Esophagus squamous epithelium (tissue), 5 donors: ENCODE measurements at regions not wholly inside any gene's neighbourhood (a gene's known extent, or its start where the extent isn't known, plus 50 kb on each side); places are given as distances from the start of the nearest gene placed in this dataset.

ENCODE experiments used
- DNase-seq: peaks from one replicate; lab custom pipeline; 2025; lab: John Stamatoyannopoulos, UW
- H3K27ac ChIP-seq, 4 donors: fragments of 200-600 bp; sonication (generic); one replicate each; pipeline ENCODE4 v1.5.1; 2016 to 2019; ENCODE audit warnings: mild to moderate bottlenecking in 1 of 4
- H3K27me3 ChIP-seq, 4 donors: fragments of 200-600 bp; sonication (generic); 1 replicate in 3 of 4; 2 replicates in 1 of 4; pipeline versions ENCODE4 v1.5.1 to v1.6.0; 2017 to 2021; ENCODE audit warnings: antibody characterized with exemption in 1 of 4
- H3K36me3 ChIP-seq, 3 donors: fragments of 200-600 bp; sonication (generic); one replicate each; pipeline ENCODE4 v1.5.1; 2016 to 2019
- H3K4me1 ChIP-seq, 3 donors: fragments of 200-600 bp; sonication (generic); one replicate each; pipeline ENCODE4 v1.5.1; 2017 to 2019
- H3K4me3 ChIP-seq, 4 donors: fragments of 200-600 bp; sonication (generic); 1 replicate in 3 of 4; 2 replicates in 1 of 4; pipeline ENCODE4 v1.5.1; 2016 to 2019; ENCODE audit warnings: mild to moderate bottlenecking in 2 of 4, moderate library complexity in 1 of 4
- H3K9me3 ChIP-seq, 3 donors: fragments of 200-600 bp; sonication (generic); one replicate each; pipeline ENCODE4 v1.5.1; 2016 to 2019
- POLR2A ChIP-seq, 4 donors: fragments of 450-650 bp; IDR thresholded peaks; one replicate each; pipeline ENCODE4 v1.6.1; 2017; ENCODE audit warnings: antibody characterized with exemption in 4 of 4, mild to moderate bottlenecking in 4 of 4, moderate library complexity in 3 of 4
- WGBS, 2 donors: methylation state at CpG; one replicate each; pipeline ENCODE4 v1.1.5; 2018; 5-methylcytosine and 5-hydroxymethylcytosine counted together
- intact Hi-C: fragments of 100-400 bp; cut with DNase I; formaldehyde crosslinking; loops from one replicate; pipeline ENCODE4 v1.15.0; 2022
- TF ChIP-seq, protein P1 (sequence below), 6 experiments: fragments of 450-650 bp in 4 of 6; fragments of 200-600 bp in 2 of 6; sonication (generic) in 2 of 6; IDR thresholded peaks; one replicate each; pipeline ENCODE4 v1.5.1; 2016 to 2019; ENCODE audit warnings: antibody characterized with exemption in 6 of 6, mild to moderate bottlenecking in 4 of 6, moderate library complexity in 4 of 6
- donor health status: DM: yes; HTN: yes; CAD: no.

DNA sequence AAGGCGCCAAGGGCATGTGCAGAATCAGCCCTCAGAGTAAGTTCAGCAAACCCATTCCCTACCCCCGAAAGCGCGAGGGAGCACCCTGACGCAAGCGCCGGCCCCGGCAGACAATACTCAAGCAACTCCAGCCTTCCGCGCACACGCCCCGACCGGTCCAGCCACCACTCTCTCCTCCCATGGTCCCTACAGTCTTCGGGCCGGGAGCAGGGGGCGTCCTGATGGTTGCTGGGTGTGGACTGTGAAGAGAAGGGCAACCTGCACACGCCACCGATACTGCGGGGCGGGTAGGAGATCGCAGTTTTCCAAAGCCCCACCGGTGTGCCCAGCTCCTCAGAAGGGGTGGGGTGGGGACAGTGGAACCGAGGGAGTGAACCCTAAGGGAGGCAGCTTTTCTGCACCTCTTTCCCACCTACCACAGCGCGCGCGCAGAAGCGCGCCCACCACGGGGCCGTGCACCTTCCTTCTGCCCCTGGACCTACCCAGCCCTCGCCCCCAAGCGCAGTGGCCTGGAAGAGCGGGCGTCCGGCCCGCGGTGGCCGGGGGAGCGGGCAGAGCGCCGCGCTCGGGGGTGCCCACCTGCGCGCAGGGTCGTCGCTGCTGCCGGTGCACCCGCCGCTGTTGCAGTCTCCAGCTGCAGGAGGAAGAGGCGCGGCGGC lies 650.2 kb upstream of the DIPK2B start:
- WGBS, 2 donors = 16% methylated on average over 10 of the region's 54 CpGs; no CpG with 5 or more reads in 1 of the 2 donors
- no peak for DNase-seq

GRCh38 chrX:45850197-45850774 lies 649.6 kb upstream of the DIPK2B start:
- H3K36me3 ChIP-seq = peaks cover 0 to 2% (median 0%) of the 10 kb centered on the region in 3 donors
- DNase-seq = no peak
- H3K27ac ChIP-seq = peak overlapping the region; percentile 83 to 92 (median 88)
- no peak for TF ChIP-seq POLR2A (IDR thresholded peaks at IDR 0.05)
- TF ChIP-seq, protein P1, sequence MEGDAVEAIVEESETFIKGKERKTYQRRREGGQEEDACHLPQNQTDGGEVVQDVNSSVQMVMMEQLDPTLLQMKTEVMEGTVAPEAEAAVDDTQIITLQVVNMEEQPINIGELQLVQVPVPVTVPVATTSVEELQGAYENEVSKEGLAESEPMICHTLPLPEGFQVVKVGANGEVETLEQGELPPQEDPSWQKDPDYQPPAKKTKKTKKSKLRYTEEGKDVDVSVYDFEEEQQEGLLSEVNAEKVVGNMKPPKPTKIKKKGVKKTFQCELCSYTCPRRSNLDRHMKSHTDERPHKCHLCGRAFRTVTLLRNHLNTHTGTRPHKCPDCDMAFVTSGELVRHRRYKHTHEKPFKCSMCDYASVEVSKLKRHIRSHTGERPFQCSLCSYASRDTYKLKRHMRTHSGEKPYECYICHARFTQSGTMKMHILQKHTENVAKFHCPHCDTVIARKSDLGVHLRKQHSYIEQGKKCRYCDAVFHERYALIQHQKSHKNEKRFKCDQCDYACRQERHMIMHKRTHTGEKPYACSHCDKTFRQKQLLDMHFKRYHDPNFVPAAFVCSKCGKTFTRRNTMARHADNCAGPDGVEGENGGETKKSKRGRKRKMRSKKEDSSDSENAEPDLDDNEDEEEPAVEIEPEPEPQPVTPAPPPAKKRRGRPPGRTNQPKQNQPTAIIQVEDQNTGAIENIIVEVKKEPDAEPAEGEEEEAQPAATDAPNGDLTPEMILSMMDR (IDR thresholded peaks at IDR 0.05) = no peak
- intact Hi-C loops = no loop called here
- peak overlapping the region; percentile 55 to 78 (median 74) for H3K4me3 ChIP-seq
- H3K9me3 ChIP-seq = no peaks in the 10 kb centered on the region
- 0 to 40% methylated on average over 2 to 24 of the region's 28 CpGs for WGBS, 2 donors
- H3K4me1 ChIP-seq = peaks cover 0 to 30% (median 0%) of the 10 kb centered on the region in 3 donors
- no peaks in the 10 kb centered on the region for H3K27me3 ChIP-seq

More for the DNA sequence above, 650.2 kb upstream of the DIPK2B start:
- H3K27me3 ChIP-seq = no peaks in the 10 kb centered on the region
- H3K27ac ChIP-seq = peak overlapping the region; percentile 83 to 92 (median 88)
- TF ChIP-seq, protein P1 (IDR thresholded peaks at IDR 0.05) = no peak
- no peak for TF ChIP-seq POLR2A (IDR thresholded peaks at IDR 0.05)
- H3K9me3 ChIP-seq = no peaks in the 10 kb centered on the region
- intact Hi-C loops = no loop called here
- H3K4me3 ChIP-seq = peak overlapping the region; percentile 55 to 78 (median 74)
- peaks cover 0 to 30% (median 0%) of the 10 kb centered on the region in 3 donors for H3K4me1 ChIP-seq
- H3K36me3 ChIP-seq = no peaks in the 10 kb centered on the region

GRCh38 chrX:45849261-45849862 lies 648.7 kb upstream of the DIPK2B start:
- Histone ChIP-seq H3K27me3 (no peaks in the 10 kb centered on the region), H3K4me1 (peaks cover 0 to 30% (median 0%) of the 10 kb centered on the region in 3 donors), H3K9me3 (no peaks in the 10 kb centered on the region), H3K4me3 (peak overlapping the region; percentile 55 to 78 (median 74)), H3K27ac (peak overlapping the region in 3 of 4 donors; percentile 86 to 92 (median 91)), H3K36me3 (peaks cover 0 to 8% (median 0%) of the 10 kb centered on the region in 3 donors)
- no peak for DNase-seq
- intact Hi-C loops = no loop called here
- TF ChIP-seq, protein P1 (IDR thresholded peaks at IDR 0.05) = peak in 4 of 6 experiments; percentile 16 to 32 (median 24)
- TF ChIP-seq POLR2A (IDR thresholded peaks at IDR 0.05) = no peak
- 4 to 27% methylated on average over 9 of the region's 9 CpGs for WGBS, 2 donors

- peak overlapping the region in 3 of 4 donors; percentile 17 to 59 (median 24) for H3K27ac ChIP-seq
- no peaks in the 10 kb centered on the region for H3K9me3 ChIP-seq
- intact Hi-C loops = no loop called here
- peak overlapping the region in 2 of 4 donors; percentile 3 to 24 for H3K4me3 ChIP-seq
- H3K4me1 ChIP-seq = peaks cover 0 to 36% (median 0%) of the 10 kb centered on the region in 3 donors
- peaks cover 0 to 8% (median 0%) of the 10 kb centered on the region in 3 donors for H3K36me3 ChIP-seq
- TF ChIP-seq, protein P1 (IDR thresholded peaks at IDR 0.05) = no peak
- no peak for TF ChIP-seq POLR2A (IDR thresholded peaks at IDR 0.05)
- 49 to 64% methylated on average over 5 of the region's 5 CpGs for WGBS, 2 donors
- no peaks in the 10 kb centered on the region for H3K27me3 ChIP-seq
- DNase-seq = no peak
Measured at GRCh38 chrX:45847961-45848360, 647.3 kb upstream of the DIPK2B start.

DNA sequence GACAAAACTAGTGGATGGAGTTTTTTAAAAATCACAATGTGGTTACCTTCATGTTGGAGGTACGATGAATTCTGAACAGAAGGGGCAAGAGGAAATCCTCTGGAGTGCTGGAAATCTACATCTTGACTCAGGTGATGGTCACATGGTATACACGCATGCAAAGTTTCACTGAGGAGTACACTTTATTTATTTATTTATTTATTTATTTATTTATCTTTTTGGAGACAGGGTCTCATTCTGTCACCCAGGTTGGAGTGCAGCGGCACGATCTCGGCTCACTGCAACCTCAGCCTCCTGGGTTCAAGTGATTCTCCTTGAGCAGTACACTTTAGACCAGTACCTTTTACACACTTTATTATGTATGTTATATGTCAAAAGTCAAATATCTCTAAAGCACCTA lies 645.7 kb upstream of the DIPK2B start:
- Histone ChIP-seq H3K27ac (no peak overlapping the region), H3K4me1 (peaks cover 0 to 35% (median 0%) of the 10 kb centered on the region in 3 donors), H3K36me3 (peaks cover 0 to 8% (median 0%) of the 10 kb centered on the region in 3 donors), H3K27me3 (no peaks in the 10 kb centered on the region), H3K4me3 (no peak overlapping the region), H3K9me3 (no peaks in the 10 kb centered on the region)
- TF ChIP-seq, protein P1 (IDR thresholded peaks at IDR 0.05) = no peak
- TF ChIP-seq POLR2A (IDR thresholded peaks at IDR 0.05) = no peak
- intact Hi-C loops = no loop called here
- WGBS, 2 donors = 88 to 91% methylated on average over 5 of the region's 5 CpGs
- DNase-seq = no peak
